Breast epithelium (tissue), 4 donors: ENCODE measurements at regions not wholly inside any gene's neighbourhood (a gene's known extent, or its start where the extent isn't known, plus 50 kb on each side); places are given as distances from the start of the nearest gene placed in this dataset.

ENCODE experiments used
- DNase-seq, 2 donors: peaks; one replicate each; pipeline ENCODE4 v3.0.0-alpha.2; 2019; ENCODE audit warnings: low spot score in 2 of 2
- H3K27ac ChIP-seq, 2 donors: fragments of 200-600 bp; sonication (generic) in 1 of 2; one replicate each; pipeline ENCODE4 v1.5.1; 2016 to 2019; ENCODE audit warnings: mild to moderate bottlenecking in 1 of 2
- H3K27me3 ChIP-seq, 2 donors: fragments of 200-600 bp; sonication (generic) in 1 of 2; one replicate each; pipeline versions ENCODE4 v1.5.1 to v1.6.0; 2017 to 2019; ENCODE audit warnings: control low read depth in 1 of 2, mild to moderate bottlenecking in 1 of 2
- H3K36me3 ChIP-seq: fragments of 200-600 bp; one replicate; pipeline ENCODE4 v1.5.1; 2019
- H3K4me1 ChIP-seq, 2 donors: fragments of 200-600 bp; sonication (generic); one replicate each; pipeline ENCODE4 v1.5.1; 2016 to 2019; ENCODE audit warnings: control low read depth in 1 of 2
- H3K4me3 ChIP-seq, 3 donors: fragments of 200-600 bp; sonication (generic); 1 replicate in 2 of 3; 2 replicates in 1 of 3; pipeline ENCODE4 v1.5.1; 2016 to 2019; ENCODE audit warnings: mild to moderate bottlenecking in 3 of 3, moderate library complexity in 2 of 3
- H3K9me3 ChIP-seq, 2 donors: fragments of 200-600 bp; sonication (generic) in 1 of 2; one replicate each; pipeline ENCODE4 v1.5.1; 2016 to 2019; ENCODE audit warnings: control low read depth in 1 of 2
- POLR2A ChIP-seq: fragments of 450-650 bp; IDR thresholded peaks from one replicate; pipeline ENCODE4 v1.6.1; 2016; ENCODE audit warnings: antibody characterized with exemption, mild to moderate bottlenecking, moderate library complexity
- POLR2AphosphoS5 ChIP-seq, 3 donors: sonication (generic); formaldehyde crosslinking; IDR thresholded peaks; one replicate each; pipeline ENCODE4 v1.6.1; 2017; ENCODE audit warnings: antibody characterized with exemption in 3 of 3
- intact Hi-C: fragments of 100-400 bp; cut with DNase I; formaldehyde crosslinking; loops from one replicate; pipeline ENCODE4 v1.15.1; 2023; ENCODE audit warnings: low total_unique reads
- TF ChIP-seq, protein P1 (sequence below), 3 donors: fragments of 450-650 bp; IDR thresholded peaks; one replicate each; pipeline ENCODE4 v1.5.1; 2016 to 2017; ENCODE audit warnings: antibody characterized with exemption in 3 of 3, mild to moderate bottlenecking in 3 of 3, moderate library complexity in 3 of 3

DNA sequence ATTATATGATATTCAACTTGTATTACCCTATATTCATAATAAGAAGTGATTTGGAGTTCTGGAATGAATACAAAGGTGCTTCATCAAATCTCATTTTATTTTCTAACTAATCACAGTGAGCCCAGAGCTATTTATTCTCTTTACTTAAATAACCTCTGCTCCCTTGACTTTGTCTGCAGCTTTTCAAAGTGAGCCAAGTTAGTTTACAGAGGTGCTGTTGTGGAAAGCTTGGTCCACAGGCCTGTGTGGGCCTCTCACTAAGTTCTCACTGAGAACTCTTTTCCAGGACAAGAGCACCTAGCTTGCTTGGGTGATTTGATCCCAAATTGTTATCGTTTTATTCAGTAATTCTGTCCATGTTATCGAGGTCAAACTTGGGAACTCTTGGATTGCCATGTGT lies 319.3 kb downstream of the RFC3 start:
- Histone ChIP-seq H3K9me3 (peaks cover 0 to 15% of the 10 kb centered on the region in 2 donors), H3K4me3 (no peak overlapping the region), H3K36me3 (no peaks in the 10 kb centered on the region), H3K4me1 (no peaks in the 10 kb centered on the region), H3K27ac (no peak overlapping the region), H3K27me3 (no peaks in the 10 kb centered on the region)
- no peak for DNase-seq
- intact Hi-C loops, result no loop called here
- no peak for TF ChIP-seq POLR2AphosphoS5 (IDR thresholded peaks at IDR 0.05)
- TF ChIP-seq, protein P1, sequence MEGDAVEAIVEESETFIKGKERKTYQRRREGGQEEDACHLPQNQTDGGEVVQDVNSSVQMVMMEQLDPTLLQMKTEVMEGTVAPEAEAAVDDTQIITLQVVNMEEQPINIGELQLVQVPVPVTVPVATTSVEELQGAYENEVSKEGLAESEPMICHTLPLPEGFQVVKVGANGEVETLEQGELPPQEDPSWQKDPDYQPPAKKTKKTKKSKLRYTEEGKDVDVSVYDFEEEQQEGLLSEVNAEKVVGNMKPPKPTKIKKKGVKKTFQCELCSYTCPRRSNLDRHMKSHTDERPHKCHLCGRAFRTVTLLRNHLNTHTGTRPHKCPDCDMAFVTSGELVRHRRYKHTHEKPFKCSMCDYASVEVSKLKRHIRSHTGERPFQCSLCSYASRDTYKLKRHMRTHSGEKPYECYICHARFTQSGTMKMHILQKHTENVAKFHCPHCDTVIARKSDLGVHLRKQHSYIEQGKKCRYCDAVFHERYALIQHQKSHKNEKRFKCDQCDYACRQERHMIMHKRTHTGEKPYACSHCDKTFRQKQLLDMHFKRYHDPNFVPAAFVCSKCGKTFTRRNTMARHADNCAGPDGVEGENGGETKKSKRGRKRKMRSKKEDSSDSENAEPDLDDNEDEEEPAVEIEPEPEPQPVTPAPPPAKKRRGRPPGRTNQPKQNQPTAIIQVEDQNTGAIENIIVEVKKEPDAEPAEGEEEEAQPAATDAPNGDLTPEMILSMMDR (IDR thresholded peaks at IDR 0.05), result no peak
- TF ChIP-seq POLR2A, result no peak

- intact Hi-C loops, result no loop called here
- TF ChIP-seq, protein P1 (IDR thresholded peaks at IDR 0.05), result no peak
- no peak for TF ChIP-seq POLR2A
- TF ChIP-seq POLR2AphosphoS5 (IDR thresholded peaks at IDR 0.05), result no peak
- Histone ChIP-seq H3K9me3 (peaks cover 0 to 15% of the 10 kb centered on the region in 2 donors), H3K36me3 (no peaks in the 10 kb centered on the region), H3K27me3 (no peaks in the 10 kb centered on the region), H3K4me3 (no peak overlapping the region), H3K27ac (no peak overlapping the region), H3K4me1 (no peaks in the 10 kb centered on the region)
- no peak for DNase-seq
Observed at GRCh38 chr13:34139660-34140227, 321.8 kb downstream of the RFC3 start.

DNA sequence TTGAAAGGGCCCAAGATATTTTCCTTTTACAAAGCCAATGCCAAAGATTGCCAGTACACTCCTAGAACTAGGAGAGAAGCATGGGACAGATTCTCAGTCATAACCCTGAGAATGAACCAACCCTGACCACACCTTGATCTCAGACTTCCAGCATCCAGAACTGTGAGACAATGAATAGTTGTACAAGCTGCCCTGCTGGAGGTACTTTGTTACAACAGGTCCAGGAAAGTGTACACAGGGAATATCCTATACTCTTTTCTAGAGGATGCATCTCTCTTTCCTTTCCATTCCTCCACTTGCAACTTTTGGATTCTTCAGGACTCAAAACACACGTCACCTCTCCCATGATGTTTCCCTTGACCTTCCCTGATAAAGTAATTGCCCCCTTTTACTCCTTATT lies 325.7 kb downstream of the RFC3 start:
- intact Hi-C loops, result no loop called here
- DNase-seq, result no peak

DNA sequence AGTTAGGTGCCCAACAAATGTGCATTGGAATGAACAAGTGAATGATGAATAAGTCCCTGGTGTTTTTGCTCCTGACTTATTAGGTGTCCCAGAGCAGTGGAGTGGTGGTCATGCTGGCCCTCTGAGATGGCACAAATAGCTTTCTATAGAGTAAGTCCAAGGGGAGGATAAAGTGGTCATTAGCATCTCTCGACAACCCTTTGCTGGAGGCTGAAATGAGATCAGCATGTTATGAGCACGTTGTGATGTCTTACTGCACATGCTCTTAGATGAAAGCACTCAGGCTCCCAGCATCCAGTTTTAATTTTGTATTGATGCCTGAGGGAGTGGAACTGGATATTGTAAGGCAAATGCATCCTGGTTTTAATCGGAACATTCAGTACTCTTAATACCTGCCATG lies 326.2 kb downstream of the RFC3 start:
- no peak overlapping the region for H3K27ac ChIP-seq
- TF ChIP-seq POLR2A (no peak), POLR2AphosphoS5 (IDR thresholded peaks at IDR 0.05) (no peak)
- TF ChIP-seq, protein P1 (IDR thresholded peaks at IDR 0.05), result no peak
- DNase-seq, result no peak
- H3K4me1 ChIP-seq, result no peaks in the 10 kb centered on the region
- no peaks in the 10 kb centered on the region for H3K9me3 ChIP-seq
- intact Hi-C loops, result no loop called here
- no peaks in the 10 kb centered on the region for H3K27me3 ChIP-seq
- no peak overlapping the region for H3K4me3 ChIP-seq
- no peaks in the 10 kb centered on the region for H3K36me3 ChIP-seq

More for the DNA sequence above, 325.7 kb downstream of the RFC3 start:
- no peaks in the 10 kb centered on the region for H3K4me1 ChIP-seq
- no peaks in the 10 kb centered on the region for H3K36me3 ChIP-seq
- no peak overlapping the region for H3K4me3 ChIP-seq
- H3K9me3 ChIP-seq, result no peaks in the 10 kb centered on the region
- H3K27ac ChIP-seq, result no peak overlapping the region
- no peaks in the 10 kb centered on the region for H3K27me3 ChIP-seq
- TF ChIP-seq POLR2A, result no peak
- TF ChIP-seq, protein P1 (IDR thresholded peaks at IDR 0.05), result no peak
- TF ChIP-seq POLR2AphosphoS5 (IDR thresholded peaks at IDR 0.05), result no peak

DNA sequence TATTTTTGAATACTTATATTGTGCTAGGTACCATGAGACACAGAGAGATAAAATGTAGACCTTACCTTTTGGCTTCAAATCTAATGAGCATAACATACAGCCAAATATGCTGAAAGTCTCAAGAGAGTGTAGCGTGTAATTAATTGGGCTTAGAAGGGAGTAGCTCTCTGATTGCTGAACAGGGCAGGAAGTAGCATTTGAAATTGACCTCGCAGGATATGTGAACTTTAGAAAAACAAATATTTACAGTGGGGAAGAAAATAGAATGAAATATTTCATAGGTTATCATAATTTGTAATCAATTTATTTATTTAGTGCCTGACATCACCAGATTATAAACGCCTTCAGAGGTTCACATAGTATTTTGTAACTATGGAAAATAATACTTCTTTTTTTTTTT lies 327.1 kb downstream of the RFC3 start:
- no peak overlapping the region for H3K4me3 ChIP-seq
- DNase-seq, result no peak
- TF ChIP-seq, protein P1 (IDR thresholded peaks at IDR 0.05), result no peak
- TF ChIP-seq POLR2AphosphoS5 (IDR thresholded peaks at IDR 0.05) (no peak), POLR2A (no peak)
- intact Hi-C loops, result no loop called here
- H3K36me3 ChIP-seq, result no peaks in the 10 kb centered on the region
- no peak overlapping the region for H3K27ac ChIP-seq
- H3K4me1 ChIP-seq, result no peaks in the 10 kb centered on the region
- H3K9me3 ChIP-seq, result no peaks in the 10 kb centered on the region
- no peaks in the 10 kb centered on the region for H3K27me3 ChIP-seq
